Mammary epithelial cell (primary cell): ENCODE measurements at regions not wholly inside any gene's neighbourhood (a gene's known extent, or its start where the extent isn't known, plus 50 kb on each side); places are given as distances from the start of the nearest gene placed in this dataset.
"Not testable (repeated sequence)": the region's sequence is repeated elsewhere in the genome, so short reads cannot be mapped to it uniquely, and the experiment has no call there.

Experiments used
- EZH2 ChIP-seq: IDR thresholded peaks from 2 replicates; pipeline ENCODE4 v1.6.1; 2012; ENCODE audit warnings: low read length, inconsistent platforms, borderline replicate concordance
- TF ChIP-seq, protein P1 (sequence below), 2 donors: IDR thresholded peaks in 1 of 2; conservative IDR thresholded peaks in 1 of 2; 2 replicates each; pipeline ENCODE4 v1.5.1; 2011 to 2012; ENCODE audit warnings: inconsistent platforms in 2 of 2, low read length in 2 of 2, mild to moderate bottlenecking in 2 of 2, control low read depth in 1 of 2, low read depth in 1 of 2; ENCODE audit not compliant: insufficient read depth in 1 of 2; ENCODE audit errors: extremely low read depth in 1 of 2

DNA sequence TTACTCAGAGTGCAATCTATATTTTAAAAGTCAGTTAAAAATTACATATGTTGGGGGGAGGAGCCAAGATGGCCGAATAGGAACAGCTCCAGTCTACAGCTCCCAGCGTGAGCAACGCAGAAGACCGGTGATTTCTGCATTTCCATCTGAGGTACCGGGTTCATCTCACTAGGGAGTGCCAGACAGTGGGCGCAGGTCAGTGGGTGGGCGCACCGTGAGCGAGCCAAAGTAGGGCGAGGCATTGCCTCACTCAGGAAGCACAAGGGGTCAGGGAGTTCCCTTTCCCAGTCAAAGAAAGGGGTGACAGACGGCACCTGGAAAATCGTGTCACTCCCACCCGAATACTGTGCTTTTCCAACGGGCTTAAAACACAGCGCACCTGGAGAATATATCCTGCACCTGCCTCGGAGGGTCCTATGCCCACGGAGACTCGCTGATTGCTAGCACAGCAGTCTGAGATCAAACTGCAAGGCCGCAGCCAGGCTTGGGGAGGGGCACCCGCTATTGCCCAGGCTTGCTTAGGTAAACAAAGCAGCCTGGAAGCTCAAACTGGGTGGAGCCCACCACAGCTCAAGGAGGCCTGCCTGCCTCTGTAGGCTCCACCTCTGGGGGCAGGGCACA, 612.1 kb upstream of the SMIM31 start:
- TF ChIP-seq, protein P1, sequence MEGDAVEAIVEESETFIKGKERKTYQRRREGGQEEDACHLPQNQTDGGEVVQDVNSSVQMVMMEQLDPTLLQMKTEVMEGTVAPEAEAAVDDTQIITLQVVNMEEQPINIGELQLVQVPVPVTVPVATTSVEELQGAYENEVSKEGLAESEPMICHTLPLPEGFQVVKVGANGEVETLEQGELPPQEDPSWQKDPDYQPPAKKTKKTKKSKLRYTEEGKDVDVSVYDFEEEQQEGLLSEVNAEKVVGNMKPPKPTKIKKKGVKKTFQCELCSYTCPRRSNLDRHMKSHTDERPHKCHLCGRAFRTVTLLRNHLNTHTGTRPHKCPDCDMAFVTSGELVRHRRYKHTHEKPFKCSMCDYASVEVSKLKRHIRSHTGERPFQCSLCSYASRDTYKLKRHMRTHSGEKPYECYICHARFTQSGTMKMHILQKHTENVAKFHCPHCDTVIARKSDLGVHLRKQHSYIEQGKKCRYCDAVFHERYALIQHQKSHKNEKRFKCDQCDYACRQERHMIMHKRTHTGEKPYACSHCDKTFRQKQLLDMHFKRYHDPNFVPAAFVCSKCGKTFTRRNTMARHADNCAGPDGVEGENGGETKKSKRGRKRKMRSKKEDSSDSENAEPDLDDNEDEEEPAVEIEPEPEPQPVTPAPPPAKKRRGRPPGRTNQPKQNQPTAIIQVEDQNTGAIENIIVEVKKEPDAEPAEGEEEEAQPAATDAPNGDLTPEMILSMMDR (conservative IDR thresholded peaks at IDR 0.05 in 1 of 2, IDR thresholded peaks at IDR 0.05 in 1 of 2; ENCODE audit: extremely low read depth in 1 of 2, insufficient read depth in 1 of 2, low read depth in 1 of 2, low read length in 2 of 2), result not testable (repeated sequence)
- TF ChIP-seq EZH2, result not testable (repeated sequence)
